ENCODE measurements at regions not wholly inside any gene's neighbourhood (a gene's known extent, or its start where the extent isn't known, plus 50 kb on each side); places are given as distances from the start of the nearest gene placed in this dataset.
"Not testable (repeated sequence)": the region's sequence is repeated elsewhere in the genome, so short reads cannot be mapped to it uniquely, and the experiment has no call there.

DNA sequence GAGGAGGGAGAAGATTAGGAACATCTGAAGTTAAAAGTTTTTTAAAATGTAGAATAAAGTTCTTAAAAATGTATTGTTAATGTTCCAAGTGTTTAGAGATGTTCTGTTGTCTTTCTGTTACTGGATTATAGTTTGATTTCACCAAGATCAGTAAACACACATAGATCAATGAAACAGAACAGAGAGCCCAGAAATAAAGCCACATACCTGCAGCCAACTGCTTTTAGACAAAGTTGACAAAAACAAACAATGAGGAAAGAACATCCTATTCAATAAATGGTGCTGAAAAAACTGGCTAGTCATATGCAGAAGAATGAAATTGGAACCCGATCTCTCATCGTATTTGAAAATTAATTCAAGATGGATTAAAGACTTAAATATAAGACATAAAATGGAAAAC is 966.3 kb upstream of the POU3F4 start:
- ATAC-seq (no peak), FAIRE-seq (no peak), DNase-seq (ENCODE audit: extremely low read depth in 1 of 4, low spot score in 3 of 4) (no peak)
- H3K27ac ChIP-seq (ENCODE audit: extremely low read depth, low read depth, low read length): no peak overlapping the region
- H3K9ac ChIP-seq (ENCODE audit: insufficient read depth in 1 of 2, low read depth in 2 of 2, low read length in 2 of 2): no peak overlapping the region
- in situ Hi-C loops (cut with MboI) (no loop called here), intact Hi-C loops (cut with micrococcal nuclease) (no loop called here)
- H3K9me3 ChIP-seq (replicated peaks; ENCODE audit: control insufficient read depth, insufficient read depth, low read depth, low read length): no peaks in the 10 kb centered on the region
- 0% methylated on average over 2 of the region's 2 CpGs for WGBS (ENCODE audit: insufficient coverage, low coverage, missing lambda C conversion rate)
- H3K4me2 ChIP-seq (ENCODE audit: insufficient read depth, low read length): no peak overlapping the region
- no peaks in the 10 kb centered on the region for H3K79me2 ChIP-seq (ENCODE audit: control insufficient read depth, insufficient read depth, low read length)
- no peak overlapping the region for H3K4me3 ChIP-seq
- no peaks in the 10 kb centered on the region for H3K27me3 ChIP-seq (ENCODE audit: control insufficient read depth in 2 of 2, insufficient read depth in 2 of 2, low read length in 2 of 2)
- no peaks in the 10 kb centered on the region for H3K4me1 ChIP-seq (replicated peaks in 1 of 2; ENCODE audit: control insufficient read depth in 2 of 2, insufficient read depth in 2 of 2, low read length in 2 of 2)
- H2AFZ ChIP-seq (ENCODE audit: low read depth, low read length): no peak overlapping the region
- H3K9me1 ChIP-seq (ENCODE audit: control insufficient read depth, insufficient read depth, low read length): no peaks in the 10 kb centered on the region
- no peaks in the 10 kb centered on the region for H3K36me3 ChIP-seq (ENCODE audit: control insufficient read depth, insufficient read depth, low read length)
- CTCF ChIA-PET (ENCODE audit: low intra/inter-chr PET ratio): no interaction called here
- no TSS peak for BruUV-seq (replicated peaks)
- H4K20me1 ChIP-seq (replicated peaks; ENCODE audit: control insufficient read depth, insufficient read depth, low read length): no peaks in the 10 kb centered on the region
- TF ChIP-seq NFYB (IDR thresholded peaks at IDR 0.05; ENCODE audit: extremely low read depth, insufficient read length): no peak
- TF ChIP-seq TFAM (CRISPR knock-in tag; conservative IDR thresholded peaks at IDR 0.05): no peak
- POLR2A ChIA-PET: no interaction called here

DNA sequence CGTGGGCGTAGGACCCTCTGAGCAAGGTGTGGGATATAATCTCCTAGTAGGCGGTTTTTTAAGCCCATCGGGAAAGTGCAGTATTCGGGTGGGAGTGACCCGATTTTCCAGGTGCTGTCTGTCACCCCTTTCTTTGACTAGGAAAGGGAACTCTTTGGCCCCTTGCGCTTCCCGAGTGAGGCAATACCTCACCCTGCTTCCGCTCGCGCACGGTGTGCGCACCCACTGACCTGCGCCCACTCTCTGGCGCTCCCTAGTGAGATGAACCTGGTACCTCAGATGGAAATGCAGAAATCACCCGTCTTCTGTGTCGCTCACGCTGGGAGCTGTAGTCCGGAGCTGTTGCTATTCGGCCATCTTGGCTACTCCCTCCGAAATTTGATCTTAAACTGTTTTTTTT is 955.9 kb upstream of the POU3F4 start:
- intact Hi-C loops (cut with micrococcal nuclease); H2AFZ ChIP-seq (ENCODE audit: low read depth, low read length); H3K9ac ChIP-seq (ENCODE audit: insufficient read depth in 1 of 2, low read depth in 2 of 2, low read length in 2 of 2); H3K27ac ChIP-seq (ENCODE audit: extremely low read depth, low read depth, low read length); DNase-seq (ENCODE audit: extremely low read depth in 1 of 4, low spot score in 3 of 4); H3K79me2 ChIP-seq (ENCODE audit: control insufficient read depth, insufficient read depth, low read length); H3K4me3 ChIP-seq; H3K4me2 ChIP-seq (ENCODE audit: insufficient read depth, low read length); H4K20me1 ChIP-seq (replicated peaks; ENCODE audit: control insufficient read depth, insufficient read depth, low read length); H3K36me3 ChIP-seq (ENCODE audit: control insufficient read depth, insufficient read depth, low read length); H3K27me3 ChIP-seq (ENCODE audit: control insufficient read depth in 2 of 2, insufficient read depth in 2 of 2, low read length in 2 of 2); CTCF ChIA-PET (ENCODE audit: low intra/inter-chr PET ratio); H3K4me1 ChIP-seq (replicated peaks in 1 of 2; ENCODE audit: control insufficient read depth in 2 of 2, insufficient read depth in 2 of 2, low read length in 2 of 2); H3K9me3 ChIP-seq (replicated peaks; ENCODE audit: control insufficient read depth, insufficient read depth, low read depth, low read length); FAIRE-seq; ATAC-seq; in situ Hi-C loops (cut with MboI); POLR2A ChIA-PET; H3K9me1 ChIP-seq (ENCODE audit: control insufficient read depth, insufficient read depth, low read length); BruUV-seq (replicated peaks): not testable (repeated sequence)
- WGBS (ENCODE audit: insufficient coverage, low coverage, missing lambda C conversion rate): 3% methylated on average over 5 of the region's 21 CpGs

All from K562 (cell line).